ENCODE measurements at regions not wholly inside any gene's neighbourhood (a gene's known extent, or its start where the extent isn't known, plus 50 kb on each side); places are given as distances from the start of the nearest gene placed in this dataset.

DNA sequence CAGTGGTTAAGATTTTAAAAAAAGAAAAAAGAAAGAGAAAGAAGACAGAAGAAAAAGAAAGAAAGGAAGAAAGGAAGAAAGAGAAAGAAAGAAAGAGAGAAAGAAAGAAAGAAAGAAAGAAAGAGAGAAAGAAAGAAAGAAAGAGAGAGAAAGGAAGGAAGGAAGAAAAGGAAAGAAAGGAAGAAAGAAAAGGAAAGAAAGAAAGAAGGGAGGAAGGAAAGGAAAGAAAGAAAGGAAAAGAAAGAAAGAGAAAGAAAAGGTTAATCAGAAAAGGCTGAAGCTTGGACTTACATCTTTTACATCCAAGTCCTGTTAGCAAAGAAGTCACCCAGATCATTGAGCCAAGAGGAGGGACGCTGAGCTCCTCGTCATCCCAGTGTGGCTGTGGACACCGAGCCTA, 70.0 kb downstream of the IRX2 start:
- no peaks in the 10 kb centered on the region for H3K79me2 ChIP-seq (ENCODE audit: control insufficient read depth, insufficient read depth, low read length, unreplicated experiment)
- H3K36me3 ChIP-seq (ENCODE audit: insufficient read depth, low read length): no peaks in the 10 kb centered on the region
- H2AFZ ChIP-seq (ENCODE audit: low read length, unreplicated experiment): no peak overlapping the region

GRCh38 chr5:2680979-2681378, 70.5 kb downstream of the IRX2 start:
- Histone ChIP-seq H3K79me2 (ENCODE audit: control insufficient read depth, insufficient read depth, low read length, unreplicated experiment) (no peaks in the 10 kb centered on the region), H3K4me3 (ENCODE audit: low read depth, low read length) (no peak overlapping the region), H3K36me3 (ENCODE audit: insufficient read depth, low read length) (no peaks in the 10 kb centered on the region), H2AFZ (ENCODE audit: low read length, unreplicated experiment) (no peak overlapping the region), H3K27ac (ENCODE audit: low read depth, low read length) (no peak overlapping the region), H3K4me1 (ENCODE audit: control insufficient read depth, insufficient read depth, low read length, unreplicated experiment) (no peaks in the 10 kb centered on the region), H3K27me3 (ENCODE audit: insufficient read depth, low read length) (no peaks in the 10 kb centered on the region)

More for the DNA sequence above, 70.0 kb downstream of the IRX2 start:
- H3K4me1 ChIP-seq (ENCODE audit: control insufficient read depth, insufficient read depth, low read length, unreplicated experiment): no peaks in the 10 kb centered on the region
- H3K27ac ChIP-seq (ENCODE audit: low read depth, low read length): no peak overlapping the region
- H3K4me3 ChIP-seq (ENCODE audit: low read depth, low read length): no peak overlapping the region
- H3K27me3 ChIP-seq (ENCODE audit: insufficient read depth, low read length): no peaks in the 10 kb centered on the region

GRCh38 chr5:2677689-2678088, 73.8 kb downstream of the IRX2 start:
- Histone ChIP-seq H3K27ac (ENCODE audit: low read depth, low read length) (no peak overlapping the region), H3K4me3 (ENCODE audit: low read depth, low read length) (no peak overlapping the region), H3K4me1 (ENCODE audit: control insufficient read depth, insufficient read depth, low read length, unreplicated experiment) (no peaks in the 10 kb centered on the region)

GRCh38 chr5:2675548-2675947, 75.9 kb downstream of the IRX2 start:
- Histone ChIP-seq H3K79me2 (ENCODE audit: control insufficient read depth, insufficient read depth, low read length, unreplicated experiment) (no peaks in the 10 kb centered on the region), H2AFZ (ENCODE audit: low read length, unreplicated experiment) (no peak overlapping the region), H3K27me3 (ENCODE audit: insufficient read depth, low read length) (no peaks in the 10 kb centered on the region), H3K27ac (ENCODE audit: low read depth, low read length) (no peak overlapping the region), H3K4me3 (ENCODE audit: low read depth, low read length) (no peak overlapping the region), H3K36me3 (ENCODE audit: insufficient read depth, low read length) (no peaks in the 10 kb centered on the region), H3K4me1 (ENCODE audit: control insufficient read depth, insufficient read depth, low read length, unreplicated experiment) (no peaks in the 10 kb centered on the region)

More at GRCh38 chr5:2677689-2678088, 73.8 kb downstream of the IRX2 start:
- Histone ChIP-seq H3K27me3 (ENCODE audit: insufficient read depth, low read length) (no peaks in the 10 kb centered on the region), H3K36me3 (ENCODE audit: insufficient read depth, low read length) (no peaks in the 10 kb centered on the region), H3K79me2 (ENCODE audit: control insufficient read depth, insufficient read depth, low read length, unreplicated experiment) (no peaks in the 10 kb centered on the region), H2AFZ (ENCODE audit: low read length, unreplicated experiment) (no peak overlapping the region)

DNA sequence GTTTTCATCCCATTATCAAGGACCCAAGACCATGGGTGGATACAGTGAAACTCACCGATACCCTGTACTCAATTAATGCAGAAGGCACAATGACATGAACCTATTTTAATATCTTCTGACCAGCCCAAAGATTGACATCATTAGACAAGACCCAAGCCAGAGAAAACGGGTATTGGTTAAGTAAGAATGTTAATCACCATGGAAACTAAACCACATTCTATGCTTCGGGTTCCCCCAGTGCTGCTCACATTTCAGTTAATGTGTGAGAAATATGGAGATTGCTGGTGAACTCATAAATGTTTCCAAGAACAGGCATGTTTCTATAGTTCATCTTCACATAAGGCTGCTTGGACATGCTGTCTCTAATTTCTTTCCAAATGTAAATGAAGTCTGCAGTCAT, 77.0 kb downstream of the IRX2 start:
- H3K27me3 ChIP-seq (ENCODE audit: insufficient read depth, low read length): no peaks in the 10 kb centered on the region
- H3K79me2 ChIP-seq (ENCODE audit: control insufficient read depth, insufficient read depth, low read length, unreplicated experiment): no peaks in the 10 kb centered on the region
- no peak overlapping the region for H3K27ac ChIP-seq (ENCODE audit: low read depth, low read length)
- no peaks in the 10 kb centered on the region for H3K36me3 ChIP-seq (ENCODE audit: insufficient read depth, low read length)
- H2AFZ ChIP-seq (ENCODE audit: low read length, unreplicated experiment): no peak overlapping the region
- no peaks in the 10 kb centered on the region for H3K4me1 ChIP-seq (ENCODE audit: control insufficient read depth, insufficient read depth, low read length, unreplicated experiment)
- no peak overlapping the region for H3K4me3 ChIP-seq (ENCODE audit: low read depth, low read length)

GRCh38 chr5:2670940-2671339, 80.5 kb downstream of the IRX2 start:
- Histone ChIP-seq H3K4me1 (ENCODE audit: control insufficient read depth, insufficient read depth, low read length, unreplicated experiment) (no peaks in the 10 kb centered on the region), H2AFZ (ENCODE audit: low read length, unreplicated experiment) (no peak overlapping the region), H3K27ac (ENCODE audit: low read depth, low read length) (no peak overlapping the region), H3K79me2 (ENCODE audit: control insufficient read depth, insufficient read depth, low read length, unreplicated experiment) (no peaks in the 10 kb centered on the region), H3K27me3 (ENCODE audit: insufficient read depth, low read length) (no peaks in the 10 kb centered on the region), H3K4me3 (ENCODE audit: low read depth, low read length) (no peak overlapping the region), H3K36me3 (ENCODE audit: insufficient read depth, low read length) (no peaks in the 10 kb centered on the region)

GRCh38 chr5:2669913-2670312, 81.6 kb downstream of the IRX2 start:
- H3K27me3 ChIP-seq (ENCODE audit: insufficient read depth, low read length): no peaks in the 10 kb centered on the region

GRCh38 chr5:2669259-2669658, 82.2 kb downstream of the IRX2 start:
- no peaks in the 10 kb centered on the region for H3K36me3 ChIP-seq (ENCODE audit: insufficient read depth, low read length)
- H3K27ac ChIP-seq (ENCODE audit: low read depth, low read length): no peak overlapping the region
- no peaks in the 10 kb centered on the region for H3K27me3 ChIP-seq (ENCODE audit: insufficient read depth, low read length)
- H3K4me1 ChIP-seq (ENCODE audit: control insufficient read depth, insufficient read depth, low read length, unreplicated experiment): no peaks in the 10 kb centered on the region
- H3K79me2 ChIP-seq (ENCODE audit: control insufficient read depth, insufficient read depth, low read length, unreplicated experiment): no peaks in the 10 kb centered on the region
- no peak overlapping the region for H3K4me3 ChIP-seq (ENCODE audit: low read depth, low read length)
- no peak overlapping the region for H2AFZ ChIP-seq (ENCODE audit: low read length, unreplicated experiment)

More at GRCh38 chr5:2669913-2670312, 81.6 kb downstream of the IRX2 start:
- H3K79me2 ChIP-seq (ENCODE audit: control insufficient read depth, insufficient read depth, low read length, unreplicated experiment): no peaks in the 10 kb centered on the region
- no peak overlapping the region for H3K27ac ChIP-seq (ENCODE audit: low read depth, low read length)
- H3K4me3 ChIP-seq (ENCODE audit: low read depth, low read length): no peak overlapping the region
- H3K36me3 ChIP-seq (ENCODE audit: insufficient read depth, low read length): no peaks in the 10 kb centered on the region
- H2AFZ ChIP-seq (ENCODE audit: low read length, unreplicated experiment): no peak overlapping the region
- no peaks in the 10 kb centered on the region for H3K4me1 ChIP-seq (ENCODE audit: control insufficient read depth, insufficient read depth, low read length, unreplicated experiment)

- Histone ChIP-seq H3K27me3 (ENCODE audit: insufficient read depth, low read length) (no peaks in the 10 kb centered on the region), H2AFZ (ENCODE audit: low read length, unreplicated experiment) (no peak overlapping the region), H3K79me2 (ENCODE audit: control insufficient read depth, insufficient read depth, low read length, unreplicated experiment) (no peaks in the 10 kb centered on the region), H3K27ac (ENCODE audit: low read depth, low read length) (no peak overlapping the region), H3K4me3 (ENCODE audit: low read depth, low read length) (no peak overlapping the region), H3K36me3 (ENCODE audit: insufficient read depth, low read length) (no peaks in the 10 kb centered on the region), H3K4me1 (ENCODE audit: control insufficient read depth, insufficient read depth, low read length, unreplicated experiment) (no peaks in the 10 kb centered on the region)
Measured at GRCh38 chr5:2666081-2666480, 85.4 kb downstream of the IRX2 start.

DNA sequence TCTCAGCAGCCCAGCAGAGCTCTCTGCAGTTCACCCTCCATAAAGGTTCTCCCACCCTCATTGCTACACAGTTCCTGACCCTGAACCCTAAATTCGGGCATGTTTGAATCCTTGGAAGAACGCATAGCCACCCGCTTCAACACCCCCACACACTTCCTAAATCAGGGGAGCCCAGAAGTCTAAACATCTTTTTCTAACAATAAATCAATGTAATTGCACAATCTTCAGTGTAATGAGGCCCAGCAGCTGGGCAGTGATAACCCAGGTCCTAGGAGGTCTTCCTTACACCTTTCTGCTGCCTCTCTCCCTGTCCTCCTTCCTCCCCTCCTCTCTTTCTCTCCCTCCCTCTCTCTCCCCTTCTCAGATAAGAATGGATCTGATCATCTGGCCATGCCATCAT, 88.0 kb downstream of the IRX2 start:
- Histone ChIP-seq H2AFZ (ENCODE audit: low read length, unreplicated experiment) (no peak overlapping the region), H3K27me3 (ENCODE audit: insufficient read depth, low read length) (no peaks in the 10 kb centered on the region), H3K4me1 (ENCODE audit: control insufficient read depth, insufficient read depth, low read length, unreplicated experiment) (no peaks in the 10 kb centered on the region)

GRCh38 chr5:2660315-2660714, 91.2 kb downstream of the IRX2 start:
- H3K4me3 ChIP-seq (ENCODE audit: low read depth, low read length): no peak overlapping the region
- H3K27ac ChIP-seq (ENCODE audit: low read depth, low read length): no peak overlapping the region
- H3K79me2 ChIP-seq (ENCODE audit: control insufficient read depth, insufficient read depth, low read length, unreplicated experiment): no peaks in the 10 kb centered on the region
- H2AFZ ChIP-seq (ENCODE audit: low read length, unreplicated experiment): no peak overlapping the region
- no peaks in the 10 kb centered on the region for H3K36me3 ChIP-seq (ENCODE audit: insufficient read depth, low read length)
- H3K4me1 ChIP-seq (ENCODE audit: control insufficient read depth, insufficient read depth, low read length, unreplicated experiment): no peaks in the 10 kb centered on the region
- H3K27me3 ChIP-seq (ENCODE audit: insufficient read depth, low read length): no peaks in the 10 kb centered on the region

More for the DNA sequence above, 88.0 kb downstream of the IRX2 start:
- Histone ChIP-seq H3K79me2 (ENCODE audit: control insufficient read depth, insufficient read depth, low read length, unreplicated experiment) (no peaks in the 10 kb centered on the region), H3K4me3 (ENCODE audit: low read depth, low read length) (no peak overlapping the region), H3K27ac (ENCODE audit: low read depth, low read length) (no peak overlapping the region), H3K36me3 (ENCODE audit: insufficient read depth, low read length) (no peaks in the 10 kb centered on the region)
